ENCODE measurements at regions not wholly inside any gene's neighbourhood (a gene's known extent, or its start where the extent isn't known, plus 50 kb on each side); places are given as distances from the start of the nearest gene placed in this dataset.

DNA sequence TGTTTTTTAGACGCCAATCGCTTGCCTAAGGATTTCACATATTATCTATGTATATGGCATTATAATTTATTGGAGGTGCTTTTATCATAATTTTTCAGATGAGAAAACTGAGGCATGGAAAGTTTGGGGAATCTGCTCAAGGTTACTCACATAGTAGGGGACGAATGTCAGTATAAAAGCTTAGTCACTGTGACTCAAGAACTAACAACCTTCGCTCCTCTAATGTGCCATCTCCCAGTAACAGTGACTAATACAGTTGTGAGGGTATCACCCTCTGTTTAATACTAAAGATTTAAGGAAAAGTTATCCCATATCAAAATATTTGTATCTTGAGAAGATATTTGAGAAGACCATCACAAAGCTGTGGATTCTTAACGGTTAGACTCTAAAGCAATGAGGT is 353.1 kb upstream of the SPOCK3 start:
- Histone ChIP-seq H3K9me3 (replicated peaks in 1 of 3) (no peaks in the 10 kb centered on the region), H3K4me1 (replicated peaks in 1 of 2) (no peaks in the 10 kb centered on the region), H3K4me3 (no peak overlapping the region), H3K36me3 (replicated peaks in 1 of 2) (no peaks in the 10 kb centered on the region), H3K27me3 (no peaks in the 10 kb centered on the region), H3K27ac (no peak overlapping the region)
- 72 to 81% (median 78%) methylated on average over 5 of the region's 5 CpGs for WGBS, 4 donors
- TF ChIP-seq, protein P1, sequence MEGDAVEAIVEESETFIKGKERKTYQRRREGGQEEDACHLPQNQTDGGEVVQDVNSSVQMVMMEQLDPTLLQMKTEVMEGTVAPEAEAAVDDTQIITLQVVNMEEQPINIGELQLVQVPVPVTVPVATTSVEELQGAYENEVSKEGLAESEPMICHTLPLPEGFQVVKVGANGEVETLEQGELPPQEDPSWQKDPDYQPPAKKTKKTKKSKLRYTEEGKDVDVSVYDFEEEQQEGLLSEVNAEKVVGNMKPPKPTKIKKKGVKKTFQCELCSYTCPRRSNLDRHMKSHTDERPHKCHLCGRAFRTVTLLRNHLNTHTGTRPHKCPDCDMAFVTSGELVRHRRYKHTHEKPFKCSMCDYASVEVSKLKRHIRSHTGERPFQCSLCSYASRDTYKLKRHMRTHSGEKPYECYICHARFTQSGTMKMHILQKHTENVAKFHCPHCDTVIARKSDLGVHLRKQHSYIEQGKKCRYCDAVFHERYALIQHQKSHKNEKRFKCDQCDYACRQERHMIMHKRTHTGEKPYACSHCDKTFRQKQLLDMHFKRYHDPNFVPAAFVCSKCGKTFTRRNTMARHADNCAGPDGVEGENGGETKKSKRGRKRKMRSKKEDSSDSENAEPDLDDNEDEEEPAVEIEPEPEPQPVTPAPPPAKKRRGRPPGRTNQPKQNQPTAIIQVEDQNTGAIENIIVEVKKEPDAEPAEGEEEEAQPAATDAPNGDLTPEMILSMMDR (IDR thresholded peaks at IDR 0.05), result no peak
- no peak for TF ChIP-seq POLR2A (IDR thresholded peaks at IDR 0.05)
- intact Hi-C loops (cut with DNase I), result no loop called here
- DNase-seq, result no peak

GRCh38 chr4:167595898-167596297 is 361.6 kb upstream of the SPOCK3 start:
- Histone ChIP-seq H3K27ac (no peak overlapping the region), H3K27me3 (no peaks in the 10 kb centered on the region), H3K4me3 (no peak overlapping the region), H3K4me1 (replicated peaks in 1 of 2) (no peaks in the 10 kb centered on the region), H3K9me3 (replicated peaks in 1 of 3) (no peaks in the 10 kb centered on the region), H3K36me3 (replicated peaks in 1 of 2) (no peaks in the 10 kb centered on the region)
- 72 to 76% (median 73%) methylated on average over 3 of the region's 3 CpGs for WGBS, 4 donors
- TF ChIP-seq, protein P1 (IDR thresholded peaks at IDR 0.05), result no peak
- TF ChIP-seq POLR2A (IDR thresholded peaks at IDR 0.05), result no peak
- intact Hi-C loops (cut with DNase I), result no loop called here
- no peak for DNase-seq

- Histone ChIP-seq H3K27ac (no peak overlapping the region), H3K36me3 (replicated peaks in 1 of 2) (no peaks in the 10 kb centered on the region), H3K4me1 (replicated peaks in 1 of 2) (no peaks in the 10 kb centered on the region), H3K9me3 (replicated peaks in 1 of 3) (no peaks in the 10 kb centered on the region), H3K4me3 (no peak overlapping the region), H3K27me3 (no peaks in the 10 kb centered on the region)
- no peak for DNase-seq
- intact Hi-C loops (cut with DNase I), result no loop called here
- 67 to 77% (median 74%) methylated on average over 2 of the region's 2 CpGs for WGBS, 4 donors
- no peak for TF ChIP-seq POLR2A (IDR thresholded peaks at IDR 0.05)
- TF ChIP-seq, protein P1 (IDR thresholded peaks at IDR 0.05), result no peak
These were observed 367.9 kb upstream of the SPOCK3 start for GRCh38 chr4:167602157-167602556.

GRCh38 chr4:167606551-167606950 is 372.3 kb upstream of the SPOCK3 start:
- TF ChIP-seq, protein P1 (IDR thresholded peaks at IDR 0.05), result no peak
- no peak for TF ChIP-seq POLR2A (IDR thresholded peaks at IDR 0.05)
- Histone ChIP-seq H3K4me1 (replicated peaks in 1 of 2) (no peaks in the 10 kb centered on the region), H3K27me3 (no peaks in the 10 kb centered on the region), H3K9me3 (replicated peaks in 1 of 3) (no peaks in the 10 kb centered on the region), H3K36me3 (replicated peaks in 1 of 2) (no peaks in the 10 kb centered on the region), H3K4me3 (no peak overlapping the region), H3K27ac (no peak overlapping the region)
- intact Hi-C loops (cut with DNase I), result no loop called here
- DNase-seq, result no peak
- 49 to 68% (median 64%) methylated on average over 4 of the region's 4 CpGs for WGBS, 4 donors

Data from adrenal gland (tissue), 9 donors.